ENCODE measurements at regions not wholly inside any gene's neighbourhood (a gene's known extent, or its start where the extent isn't known, plus 50 kb on each side); places are given as distances from the start of the nearest gene placed in this dataset.
"Not testable (repeated sequence)": the region's sequence is repeated elsewhere in the genome, so short reads cannot be mapped to it uniquely, and the experiment has no call there.

DNA sequence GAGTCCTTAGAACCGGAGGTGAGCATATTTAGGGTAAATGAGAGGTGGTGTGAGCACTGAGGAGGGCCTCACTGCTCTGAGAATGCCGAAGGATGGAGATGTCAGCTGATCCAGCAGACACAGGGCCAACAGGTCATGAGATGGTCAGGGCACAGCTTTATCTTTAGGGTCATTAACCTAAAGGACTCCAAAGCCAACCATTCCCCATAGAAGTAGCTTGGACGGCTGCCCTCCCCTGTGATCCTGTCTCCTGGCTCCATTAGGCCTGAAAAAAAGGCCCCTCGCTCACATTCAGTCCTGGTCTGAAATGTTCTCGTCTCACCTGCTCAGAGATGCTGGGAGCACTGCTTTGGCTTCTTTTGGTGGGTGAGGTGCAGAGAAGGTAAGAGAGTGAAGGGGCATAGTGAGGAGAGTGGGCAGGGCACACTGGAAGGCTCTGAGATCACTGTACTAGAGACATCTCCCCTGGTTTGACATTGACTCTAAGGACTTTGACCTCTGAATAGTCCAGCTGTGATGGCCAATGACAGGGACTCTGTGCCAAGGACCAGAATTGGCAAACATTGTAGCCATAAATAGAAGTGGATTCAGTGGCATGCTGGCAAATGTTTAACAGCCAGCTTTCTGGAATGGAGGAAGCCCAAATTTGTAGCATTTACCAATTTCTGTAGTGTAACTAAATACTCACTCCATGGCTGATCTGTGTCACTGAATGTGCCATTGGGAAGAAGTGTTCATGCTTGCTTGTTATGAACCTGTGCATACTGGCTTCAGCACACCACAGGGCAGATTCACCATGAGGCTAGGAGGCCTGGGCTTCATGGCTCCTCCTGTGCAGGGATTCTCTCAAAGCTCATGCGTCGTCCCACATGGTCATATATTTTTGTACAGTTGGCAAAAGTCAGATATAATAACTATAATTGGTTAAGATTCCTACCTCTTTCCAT is 76.2 kb upstream of the MRPS22 start:
- no peak for ATAC-seq (replicated peaks in 6 of 8)
- 38 to 86% (median 80%) methylated on average over 1 to 6 of the region's 7 CpGs; no CpG with 5 or more reads in 4 of the 10 experiments for WGBS, 10 experiments
- H3K27ac ChIP-seq: no peak overlapping the region
- in situ Hi-C loops (cut with MboI; ENCODE audit: low pct_unique_long_range_greater_than_20kb in 2 of 9, low sequenced_read_pairs in 9 of 9, unreplicated experiment in 9 of 9): no loop called here
- no peaks in the 10 kb centered on the region for H3K4me1 ChIP-seq (replicated peaks in 1 of 2)
- H3K4me3 ChIP-seq: no peak overlapping the region

GRCh38 chr3:139269984-139270383 is 73.8 kb upstream of the MRPS22 start:
- H3K4me3 ChIP-seq: no peak overlapping the region
- 30 to 100% (median 60%) methylated on average over 1 to 2 of the region's 2 CpGs; no CpG with 5 or more reads in 5 of the 10 experiments for WGBS, 10 experiments
- no peaks in the 10 kb centered on the region for H3K4me1 ChIP-seq (replicated peaks in 1 of 2)
- in situ Hi-C loops (cut with MboI; ENCODE audit: low pct_unique_long_range_greater_than_20kb in 2 of 9, low sequenced_read_pairs in 9 of 9, unreplicated experiment in 9 of 9): no loop called here
- ATAC-seq (replicated peaks in 6 of 8): no peak
- no peak overlapping the region for H3K27ac ChIP-seq

DNA sequence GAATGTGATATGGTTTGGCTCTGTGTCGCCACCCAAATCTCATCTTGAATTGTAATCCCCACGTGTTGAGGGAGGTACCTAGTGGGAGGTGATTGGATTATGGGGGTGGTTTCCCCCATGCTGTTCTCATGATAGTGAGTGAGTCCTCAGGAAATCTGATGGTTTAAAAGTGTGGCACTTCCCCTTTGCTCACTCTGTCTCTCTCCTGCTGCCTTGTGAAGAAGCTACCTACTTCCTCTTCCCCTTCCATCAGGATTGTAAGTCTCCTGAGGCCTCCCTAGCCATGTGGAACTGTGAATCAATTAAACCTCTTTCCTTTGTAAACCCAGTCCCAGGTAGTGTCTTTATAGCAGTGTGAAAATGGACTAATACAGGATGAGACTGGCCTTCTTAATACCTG is 73.2 kb upstream of the MRPS22 start:
- H3K27ac ChIP-seq; in situ Hi-C loops (cut with MboI; ENCODE audit: low pct_unique_long_range_greater_than_20kb in 2 of 9, low sequenced_read_pairs in 9 of 9, unreplicated experiment in 9 of 9); H3K4me3 ChIP-seq; ATAC-seq (replicated peaks in 6 of 8); H3K4me1 ChIP-seq (replicated peaks in 1 of 2): not testable (repeated sequence)
- 60 to 100% (median 89%) methylated on average over 1 to 2 of the region's 2 CpGs; no CpG with 5 or more reads in 5 of the 10 experiments for WGBS, 10 experiments

DNA sequence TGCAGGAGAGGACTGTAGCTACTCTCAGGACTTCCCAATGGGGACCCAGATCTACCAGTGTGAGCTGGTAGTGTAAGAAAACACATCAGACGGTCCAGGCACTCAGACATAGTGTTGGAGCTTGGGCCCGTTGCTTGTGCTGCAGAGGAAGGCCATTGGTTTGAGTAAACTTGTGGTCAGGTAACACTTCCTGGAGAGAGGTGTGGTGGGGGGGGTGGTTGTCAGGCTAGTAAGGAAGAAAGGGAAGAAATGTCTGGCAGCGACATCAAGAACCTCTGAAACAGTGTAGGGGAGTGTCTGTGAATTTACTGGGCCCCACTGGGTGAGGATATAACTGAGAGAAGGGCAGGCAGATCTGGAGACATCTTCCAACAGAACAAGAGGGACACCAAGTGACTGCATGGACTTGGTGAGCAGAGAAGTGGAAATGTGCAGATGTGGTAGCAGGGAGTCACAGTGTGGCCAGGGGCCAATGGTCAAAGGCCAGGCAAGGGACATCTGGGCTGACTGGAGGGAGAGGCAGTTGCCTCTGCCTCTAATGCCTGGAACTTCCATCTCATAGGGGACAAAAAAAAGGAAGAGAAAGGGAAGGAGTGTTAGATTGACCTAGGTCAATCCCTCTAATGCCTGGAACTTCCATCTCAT is 63.7 kb upstream of the MRPS22 start:
- peaks cover 0 to 3% of the 10 kb centered on the region in 2 donors for H3K4me1 ChIP-seq (replicated peaks in 1 of 2)
- in situ Hi-C loops (cut with MboI; ENCODE audit: low pct_unique_long_range_greater_than_20kb in 2 of 9, low sequenced_read_pairs in 9 of 9, unreplicated experiment in 9 of 9): no loop called here
- ATAC-seq (replicated peaks in 6 of 8): no peak
- no peak overlapping the region for H3K27ac ChIP-seq
- H3K4me3 ChIP-seq: no peak overlapping the region
- 58 to 100% (median 96%) methylated on average over 1 to 2 of the region's 3 CpGs; no CpG with 5 or more reads in 4 of the 10 experiments for WGBS, 10 experiments

- H3K4me3 ChIP-seq: no peak overlapping the region
- peak in 3 of 8 experiments; percentile 8 to 56 (median 50) for ATAC-seq (replicated peaks in 6 of 8)
- WGBS, 10 experiments: 80 to 100% methylated on average over 1 to 2 of the region's 2 CpGs; no CpG with 5 or more reads in 8 of the 10 experiments
- peaks cover 0 to 3% of the 10 kb centered on the region in 2 donors for H3K4me1 ChIP-seq (replicated peaks in 1 of 2)
- in situ Hi-C loops (cut with MboI; ENCODE audit: low pct_unique_long_range_greater_than_20kb in 2 of 9, low sequenced_read_pairs in 9 of 9, unreplicated experiment in 9 of 9): no loop called here
- H3K27ac ChIP-seq: no peak overlapping the region
These were observed 62.7 kb upstream of the MRPS22 start for GRCh38 chr3:139281096-139281495.

GRCh38 chr3:139281522-139282196 is 62.2 kb upstream of the MRPS22 start:
- WGBS, 10 experiments: 0 to 100% (median 64%) methylated on average over 1 to 8 of the region's 16 CpGs; no CpG with 5 or more reads in 2 of the 10 experiments
- peaks cover 0 to 3% of the 10 kb centered on the region in 2 donors for H3K4me1 ChIP-seq (replicated peaks in 1 of 2)
- ATAC-seq (replicated peaks in 6 of 8): peak; percentile 14 to 84 (median 47)
- in situ Hi-C loops (cut with MboI; ENCODE audit: low pct_unique_long_range_greater_than_20kb in 2 of 9, low sequenced_read_pairs in 9 of 9, unreplicated experiment in 9 of 9): no loop called here
- no peak overlapping the region for H3K27ac ChIP-seq
- H3K4me3 ChIP-seq: no peak overlapping the region

DNA sequence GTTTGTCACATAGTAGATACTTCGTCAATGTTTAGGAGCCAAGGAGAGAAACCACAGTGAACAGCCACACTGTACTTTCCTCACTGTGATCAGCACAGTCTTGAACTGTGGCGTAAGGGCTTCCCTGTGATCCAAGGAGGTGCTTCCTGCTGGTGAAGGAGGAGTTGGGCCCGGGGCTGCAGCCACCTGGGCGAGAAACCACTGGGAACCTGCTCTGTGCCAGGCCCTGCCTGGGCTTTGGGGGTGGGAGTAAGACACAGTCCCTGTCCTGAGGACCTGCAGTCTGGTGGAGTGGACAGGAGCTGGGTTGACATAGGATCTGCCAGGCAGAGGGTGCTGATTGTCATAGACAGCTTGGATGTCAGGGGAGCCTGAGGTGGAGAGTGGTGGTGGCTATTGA is 60.5 kb upstream of the MRPS22 start:
- Histone ChIP-seq H3K4me3 (no peak overlapping the region), H3K4me1 (replicated peaks in 1 of 2) (peaks cover 0 to 3% of the 10 kb centered on the region in 2 donors), H3K27ac (no peak overlapping the region)
- in situ Hi-C loops (cut with MboI; ENCODE audit: low pct_unique_long_range_greater_than_20kb in 2 of 9, low sequenced_read_pairs in 9 of 9, unreplicated experiment in 9 of 9): no loop called here
- ATAC-seq (replicated peaks in 6 of 8): no peak
- WGBS, 10 experiments: 33 to 100% (median 78%) methylated on average over 1 to 3 of the region's 4 CpGs; no CpG with 5 or more reads in 5 of the 10 experiments

- WGBS, 10 experiments: 57 to 83% (median 60%) methylated on average over 1 of the region's 4 CpGs; no CpG with 5 or more reads in 7 of the 10 experiments
- peaks cover 0 to 3% of the 10 kb centered on the region in 2 donors for H3K4me1 ChIP-seq (replicated peaks in 1 of 2)
- in situ Hi-C loops (cut with MboI; ENCODE audit: low pct_unique_long_range_greater_than_20kb in 2 of 9, low sequenced_read_pairs in 9 of 9, unreplicated experiment in 9 of 9): no loop called here
- no peak overlapping the region for H3K4me3 ChIP-seq
- H3K27ac ChIP-seq: no peak overlapping the region
- peak in 7 of 8 experiments; percentile 36 to 97 (median 95) for ATAC-seq (replicated peaks in 6 of 8)
These were observed 59.6 kb upstream of the MRPS22 start for GRCh38 chr3:139284221-139284620.

DNA sequence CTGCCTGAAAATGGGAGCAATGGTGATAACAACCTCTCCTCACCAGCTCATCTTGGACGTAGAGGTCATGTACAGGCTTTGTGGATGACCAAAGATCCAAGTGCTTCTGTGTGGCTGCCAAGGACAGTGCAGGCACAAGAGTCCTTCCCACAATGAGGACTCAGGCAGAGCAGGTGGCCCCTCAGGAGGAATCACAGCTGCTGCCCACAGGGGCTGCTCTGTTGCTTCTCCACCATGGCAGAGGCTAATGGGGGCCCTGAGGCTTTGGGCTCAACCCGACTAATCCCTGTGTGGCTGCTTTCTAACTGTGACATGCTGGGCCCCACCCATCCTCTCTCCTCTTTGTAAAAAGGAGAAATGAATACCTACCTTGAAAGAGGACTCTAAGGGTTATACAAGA is 58.1 kb upstream of the MRPS22 start:
- no peak overlapping the region for H3K27ac ChIP-seq
- in situ Hi-C loops (cut with MboI; ENCODE audit: low pct_unique_long_range_greater_than_20kb in 2 of 9, low sequenced_read_pairs in 9 of 9, unreplicated experiment in 9 of 9): no loop called here
- no peak overlapping the region for H3K4me3 ChIP-seq
- 0 to 60% (median 17%) methylated on average over 1 to 2 of the region's 2 CpGs; no CpG with 5 or more reads in 4 of the 10 experiments for WGBS, 10 experiments
- H3K4me1 ChIP-seq (replicated peaks in 1 of 2): peaks cover 0 to 3% of the 10 kb centered on the region in 2 donors
- peak in 1 of 8 experiments; percentile 42 for ATAC-seq (replicated peaks in 6 of 8)

DNA sequence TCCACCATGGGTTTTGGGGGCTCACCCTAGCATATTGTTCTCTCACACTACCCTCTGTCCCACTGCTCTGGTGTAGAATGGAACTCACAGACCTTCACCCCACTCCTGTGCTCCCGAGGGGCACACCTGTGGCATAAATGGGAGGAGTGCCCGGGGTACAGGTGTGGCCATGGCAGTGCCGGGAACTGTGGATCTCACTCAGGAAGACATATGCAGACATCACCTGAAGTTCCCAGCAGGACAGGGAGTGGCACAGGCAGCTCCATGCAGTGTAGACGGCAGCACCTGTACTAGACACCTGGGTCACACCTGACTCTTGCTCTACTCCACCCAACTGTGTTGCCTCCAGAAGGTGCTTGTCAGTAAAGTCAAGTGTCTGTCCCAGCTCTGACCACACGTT is 57.6 kb upstream of the MRPS22 start:
- Histone ChIP-seq H3K27ac (no peak overlapping the region), H3K4me1 (replicated peaks in 1 of 2) (peaks cover 0 to 3% of the 10 kb centered on the region in 2 donors), H3K4me3 (no peak overlapping the region)
- ATAC-seq (replicated peaks in 6 of 8): no peak
- in situ Hi-C loops (cut with MboI; ENCODE audit: low pct_unique_long_range_greater_than_20kb in 2 of 9, low sequenced_read_pairs in 9 of 9, unreplicated experiment in 9 of 9): no loop called here
- WGBS, 10 experiments: 40 to 100% (median 68%) methylated on average over 1 of the region's 5 CpGs; no CpG with 5 or more reads in 6 of the 10 experiments

DNA sequence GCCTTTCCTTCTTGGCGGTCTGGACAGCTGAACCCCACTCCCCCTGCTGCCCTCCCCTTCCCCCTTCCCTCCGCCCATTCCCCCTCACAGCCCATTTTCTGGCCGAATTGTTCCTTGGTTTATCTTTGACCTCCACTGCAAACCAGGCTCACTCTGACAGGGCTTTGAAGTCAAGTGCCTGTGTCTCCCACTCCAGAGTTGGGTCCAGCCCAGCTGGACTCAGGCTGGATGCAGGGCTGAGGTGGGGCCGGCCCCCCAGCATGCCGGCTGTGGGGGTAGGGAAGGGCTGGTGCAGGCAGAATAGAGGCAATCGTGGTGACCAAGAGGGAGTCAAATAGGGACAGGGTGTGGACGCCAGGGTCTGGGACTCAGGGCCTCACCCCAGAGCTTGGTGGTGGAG is 57.0 kb upstream of the MRPS22 start:
- Histone ChIP-seq H3K4me3 (no peak overlapping the region), H3K4me1 (replicated peaks in 1 of 2) (no peaks in the 10 kb centered on the region), H3K27ac (no peak overlapping the region)
- WGBS, 10 experiments: 20 to 67% methylated on average over 1 of the region's 7 CpGs; no CpG with 5 or more reads in 8 of the 10 experiments
- ATAC-seq (replicated peaks in 6 of 8): no peak
- in situ Hi-C loops (cut with MboI; ENCODE audit: low pct_unique_long_range_greater_than_20kb in 2 of 9, low sequenced_read_pairs in 9 of 9, unreplicated experiment in 9 of 9): no loop called here

GRCh38 chr3:139287557-139287956 is 56.3 kb upstream of the MRPS22 start:
- Histone ChIP-seq H3K4me3 (no peak overlapping the region), H3K27ac (no peak overlapping the region), H3K4me1 (replicated peaks in 1 of 2) (peaks cover 0 to 2% of the 10 kb centered on the region in 2 donors)
- in situ Hi-C loops (cut with MboI; ENCODE audit: low pct_unique_long_range_greater_than_20kb in 2 of 9, low sequenced_read_pairs in 9 of 9, unreplicated experiment in 9 of 9): no loop called here
- ATAC-seq (replicated peaks in 6 of 8): no peak
- 77 to 100% (median 90%) methylated on average over 1 to 4 of the region's 4 CpGs; no CpG with 5 or more reads in 4 of the 10 experiments for WGBS, 10 experiments
